ENCODE measurements at regions not wholly inside any gene's neighbourhood (a gene's known extent, or its start where the extent isn't known, plus 50 kb on each side); places are given as distances from the start of the nearest gene placed in this dataset.
"Not testable (repeated sequence)": the region's sequence is repeated elsewhere in the genome, so short reads cannot be mapped to it uniquely, and the experiment has no call there.

DNA sequence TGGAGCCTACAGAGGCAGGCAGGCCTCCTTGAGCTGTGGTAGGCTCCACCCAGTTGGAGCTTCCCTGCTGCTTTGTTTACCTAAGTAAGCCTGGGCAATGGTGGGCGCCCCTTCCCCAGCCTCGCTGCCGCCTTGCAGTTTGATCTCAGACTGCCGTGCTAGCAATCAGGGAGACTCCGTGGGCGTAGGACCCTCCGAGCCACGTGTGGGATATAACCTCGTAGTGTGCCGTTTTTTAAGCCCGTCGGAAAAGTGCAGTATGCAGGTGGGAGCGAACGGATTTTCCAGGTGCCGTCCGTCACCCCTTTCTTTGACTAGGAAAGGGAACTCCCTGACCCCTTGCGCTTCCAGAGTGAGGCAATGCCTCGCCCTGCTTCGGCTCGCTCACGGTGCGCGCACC lies 176.9 kb downstream of the TTC6 start:
- TF ChIP-seq MYNN (CRISPR knock-in tag; IDR thresholded peaks at IDR 0.05; ENCODE audit: low read depth); HOXA5 (CRISPR knock-in tag; IDR thresholded peaks at IDR 0.05): not testable (repeated sequence)
